B cell (primary cell): ENCODE measurements at regions not wholly inside any gene's neighbourhood (a gene's known extent, or its start where the extent isn't known, plus 50 kb on each side); places are given as distances from the start of the nearest gene placed in this dataset.

Experiments
- EZH2 ChIP-seq: IDR thresholded peaks from 2 replicates; pipeline ENCODE4 v1.6.1; 2012; ENCODE audit warnings: borderline replicate concordance, low read depth, mild to moderate bottlenecking, moderate library complexity, low read length; ENCODE audit not compliant: insufficient read depth, poor library complexity, severe bottlenecking
- TF ChIP-seq, protein P1 (sequence below): fragments of 200-600 bp; IDR thresholded peaks from one replicate; pipeline ENCODE4 v1.8.0; 2022; ENCODE audit warnings: antibody characterized with exemption, mild to moderate bottlenecking

DNA sequence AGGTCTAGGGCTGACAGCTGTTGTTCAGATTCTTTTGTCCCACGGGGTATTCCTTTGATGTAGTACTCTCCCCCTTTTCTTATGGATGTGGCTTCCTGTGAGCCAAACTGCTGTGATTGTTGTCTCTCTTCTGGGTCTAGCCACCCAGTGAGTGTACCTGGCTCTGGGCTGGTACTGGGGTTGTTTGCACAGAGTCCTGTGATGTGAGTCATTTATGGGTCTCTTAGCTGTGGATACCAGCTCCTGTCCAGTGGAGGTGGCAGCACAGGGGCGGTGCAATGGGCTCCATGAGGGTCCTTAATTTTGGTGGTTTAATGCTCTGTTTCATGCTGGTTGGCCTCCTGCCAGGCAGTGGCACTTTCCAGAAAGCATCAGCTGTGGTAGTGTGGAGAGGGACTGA lies 161.3 kb downstream of the CAVIN4 start:
- TF ChIP-seq, protein P1, sequence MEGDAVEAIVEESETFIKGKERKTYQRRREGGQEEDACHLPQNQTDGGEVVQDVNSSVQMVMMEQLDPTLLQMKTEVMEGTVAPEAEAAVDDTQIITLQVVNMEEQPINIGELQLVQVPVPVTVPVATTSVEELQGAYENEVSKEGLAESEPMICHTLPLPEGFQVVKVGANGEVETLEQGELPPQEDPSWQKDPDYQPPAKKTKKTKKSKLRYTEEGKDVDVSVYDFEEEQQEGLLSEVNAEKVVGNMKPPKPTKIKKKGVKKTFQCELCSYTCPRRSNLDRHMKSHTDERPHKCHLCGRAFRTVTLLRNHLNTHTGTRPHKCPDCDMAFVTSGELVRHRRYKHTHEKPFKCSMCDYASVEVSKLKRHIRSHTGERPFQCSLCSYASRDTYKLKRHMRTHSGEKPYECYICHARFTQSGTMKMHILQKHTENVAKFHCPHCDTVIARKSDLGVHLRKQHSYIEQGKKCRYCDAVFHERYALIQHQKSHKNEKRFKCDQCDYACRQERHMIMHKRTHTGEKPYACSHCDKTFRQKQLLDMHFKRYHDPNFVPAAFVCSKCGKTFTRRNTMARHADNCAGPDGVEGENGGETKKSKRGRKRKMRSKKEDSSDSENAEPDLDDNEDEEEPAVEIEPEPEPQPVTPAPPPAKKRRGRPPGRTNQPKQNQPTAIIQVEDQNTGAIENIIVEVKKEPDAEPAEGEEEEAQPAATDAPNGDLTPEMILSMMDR: no peak
- TF ChIP-seq EZH2: no peak
